GM21381 (cell line): ENCODE measurements at regions not wholly inside any gene's neighbourhood (a gene's known extent, or its start where the extent isn't known, plus 50 kb on each side); places are given as distances from the start of the nearest gene placed in this dataset.

Experiments used
- ATAC-seq: cut with Tn5 transposase; IDR thresholded peaks from one replicate; pipeline ENCODE4 v1.9.1; 2021; ENCODE audit warnings: mild to moderate bottlenecking, moderate library complexity; ENCODE audit not compliant: unreplicated experiment

DNA sequence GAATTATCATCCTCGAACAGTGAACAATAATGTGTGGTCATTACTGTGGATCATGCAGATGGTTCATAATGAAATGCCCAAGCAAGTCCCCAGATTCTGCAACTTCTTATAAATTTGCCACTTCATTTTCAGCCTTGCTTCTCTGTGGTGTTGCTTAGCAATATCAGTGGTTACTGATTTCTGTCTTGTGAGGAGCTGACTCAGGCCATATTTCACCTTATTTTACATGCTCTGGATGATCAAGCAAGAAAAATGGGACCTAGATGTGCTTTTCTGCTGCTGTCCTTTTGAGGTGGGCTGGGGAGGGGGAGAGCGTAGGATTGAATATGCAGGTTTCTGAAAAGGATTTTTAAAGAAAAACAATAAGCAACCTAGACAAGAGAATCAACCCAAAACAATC, 188.3 kb downstream of the SLC24A2 start:
- no peak for ATAC-seq

DNA sequence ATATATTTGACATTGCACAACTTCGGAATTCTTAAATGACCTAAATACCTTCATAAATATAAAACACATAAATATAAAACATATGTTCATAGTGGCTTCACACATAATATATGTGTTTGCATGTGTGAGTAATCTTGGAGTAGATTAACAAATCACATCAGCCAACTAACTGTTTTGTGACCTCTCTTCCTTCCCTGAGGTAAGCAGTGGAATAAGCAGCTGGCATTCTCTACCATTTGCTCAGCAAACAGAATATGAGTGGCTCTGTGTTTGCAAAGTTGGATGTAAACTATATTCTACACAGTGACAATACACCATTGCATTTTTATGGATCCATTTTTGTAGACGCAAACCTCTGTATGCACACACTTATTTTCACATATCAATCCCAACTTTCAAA, 189.9 kb downstream of the ACER2 start:
- no peak for ATAC-seq

DNA sequence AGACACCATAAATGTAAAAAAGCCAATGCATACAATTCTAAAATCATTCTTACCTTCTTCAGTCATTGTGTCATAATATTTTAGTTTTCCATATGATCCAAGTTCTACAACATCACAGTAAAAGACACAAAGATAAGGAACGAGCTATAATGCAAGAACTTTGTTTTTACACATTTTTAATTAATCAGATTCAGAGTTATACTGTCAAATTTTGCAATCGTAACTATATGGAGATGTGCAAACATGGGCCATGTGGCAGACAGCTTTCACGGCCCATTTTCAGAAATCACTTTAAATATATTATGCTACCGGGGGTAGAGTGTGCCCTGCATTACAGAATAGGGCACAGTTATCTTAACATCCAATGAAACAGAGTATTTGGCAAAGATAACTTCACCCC, 188.4 kb downstream of the ACER2 start:
- ATAC-seq = no peak

DNA sequence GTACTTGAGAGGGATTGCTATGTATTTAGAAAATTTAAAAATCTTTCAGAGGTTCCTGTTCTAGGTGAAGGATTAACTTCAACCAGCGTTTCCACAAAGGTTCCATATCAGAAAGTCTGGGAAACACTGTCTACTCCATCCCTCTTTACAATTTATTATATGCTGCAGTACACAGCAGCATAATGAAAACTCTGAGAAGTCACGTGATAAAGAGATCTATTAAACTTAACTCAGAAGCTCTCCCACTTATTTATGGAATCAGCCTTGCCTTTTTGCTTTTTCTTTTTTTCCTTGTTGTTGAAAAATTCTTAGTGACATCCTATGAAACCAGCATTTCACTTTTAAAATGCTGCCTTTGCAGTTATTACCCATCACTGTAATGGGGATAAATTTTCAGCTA, 186.2 kb downstream of the ACER2 start:
- no peak for ATAC-seq

DNA sequence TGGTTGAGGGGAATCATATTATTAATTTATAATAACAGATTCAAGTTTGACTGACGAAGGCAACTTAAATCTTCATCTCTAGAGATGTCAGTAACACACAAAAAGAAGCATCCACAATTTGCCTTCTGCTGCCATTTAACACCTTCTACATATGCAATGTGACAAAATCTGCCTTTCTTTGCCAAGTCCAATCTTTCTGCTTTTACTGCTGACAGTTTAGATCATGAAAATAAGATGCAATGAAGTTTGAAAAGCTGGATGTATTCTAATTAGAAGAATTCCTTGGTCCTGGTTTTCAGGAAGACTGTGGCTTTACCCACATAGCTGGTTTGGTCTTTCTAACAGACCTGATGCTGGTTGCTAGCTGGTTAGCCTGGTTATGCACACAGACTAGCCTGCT, 178.9 kb downstream of the ACER2 start:
- ATAC-seq = no peak

DNA sequence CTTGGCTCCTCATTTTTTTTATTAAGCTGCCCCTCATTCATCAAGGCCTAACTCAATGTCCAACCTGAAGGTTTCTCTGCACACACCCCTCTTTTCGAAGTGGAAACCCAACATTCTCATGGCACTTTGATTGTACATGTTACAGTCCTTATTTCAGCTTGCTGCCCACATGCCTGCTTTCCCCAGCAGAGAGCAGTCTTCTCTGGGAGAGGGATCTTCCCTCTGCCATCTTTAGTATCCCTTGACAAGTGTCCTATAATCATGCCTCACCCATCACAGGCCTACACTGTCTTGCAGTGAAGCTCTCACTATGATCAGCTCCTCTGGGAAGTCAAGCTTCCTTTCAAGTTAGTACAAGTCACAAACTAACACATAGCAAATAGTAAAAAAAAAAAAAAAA, 175.1 kb downstream of the ACER2 start:
- no peak for ATAC-seq

DNA sequence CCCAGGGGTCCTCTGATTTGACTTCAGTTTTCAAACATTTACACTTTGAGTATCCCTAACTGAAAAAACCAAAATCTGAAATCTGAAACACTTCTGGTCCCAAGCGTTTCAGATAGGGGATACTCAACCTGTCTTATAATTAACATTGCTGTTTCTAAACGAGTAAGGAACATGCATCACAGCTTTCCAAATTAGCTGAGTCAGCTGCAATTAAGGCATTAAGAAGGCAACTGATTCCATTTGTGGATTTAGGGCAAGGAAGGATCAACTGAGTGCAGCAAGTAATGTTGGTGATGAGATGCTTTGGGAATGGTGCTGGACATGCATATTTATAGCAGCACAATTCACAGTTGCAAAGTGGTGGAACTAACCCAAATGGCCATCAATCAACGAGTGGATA, 168.6 kb downstream of the ACER2 start:
- ATAC-seq = no peak

DNA sequence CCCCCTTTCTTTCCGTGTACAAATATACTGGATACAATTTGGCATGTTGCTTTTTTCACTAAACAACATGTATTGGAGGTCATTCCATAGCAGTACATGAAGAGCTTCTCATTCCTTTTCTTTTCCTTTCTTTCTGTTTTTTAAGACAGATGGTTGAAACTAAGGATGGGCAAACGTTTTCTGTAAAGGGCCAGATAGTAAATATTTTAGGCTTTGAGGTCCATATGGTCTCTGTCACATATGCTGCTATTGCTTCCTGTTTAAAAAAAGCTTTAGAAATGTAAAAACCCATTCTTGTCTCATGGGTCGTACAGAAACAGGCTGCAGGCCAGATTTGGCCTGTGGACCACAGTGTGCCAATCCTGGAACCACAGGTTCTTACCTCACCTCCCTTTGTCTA, 160.1 kb downstream of the ACER2 start:
- no peak for ATAC-seq

DNA sequence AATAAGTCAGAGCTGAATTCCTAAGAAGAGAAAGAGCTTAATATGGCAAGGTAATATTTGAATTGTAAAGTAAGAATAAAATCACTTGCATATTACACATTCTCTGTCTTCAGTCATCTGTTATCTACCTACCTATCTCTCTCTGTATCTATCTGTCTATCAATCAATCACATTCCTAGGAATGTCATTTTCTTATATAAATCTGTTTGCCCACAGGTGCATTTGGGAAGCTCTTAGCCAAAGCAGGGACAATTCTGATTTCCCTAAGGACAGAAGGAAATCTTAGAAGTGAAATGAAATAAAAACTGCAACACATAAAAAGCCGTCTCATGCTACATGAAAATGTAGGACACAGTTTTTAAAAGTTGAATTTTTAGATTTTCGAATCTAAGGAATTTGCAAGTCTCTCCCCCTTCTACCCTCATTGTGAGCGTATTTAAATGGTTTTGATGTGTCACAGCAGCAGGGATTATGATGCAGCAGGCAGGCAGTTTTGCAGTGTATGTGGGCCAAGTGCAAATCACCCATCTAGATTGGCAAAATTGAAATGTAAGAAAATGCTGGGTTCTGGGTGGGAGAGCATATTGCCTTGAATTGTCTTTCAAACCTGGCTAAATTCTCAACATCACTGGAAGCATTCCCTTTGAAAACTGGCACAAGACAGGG, 155.7 kb downstream of the ACER2 start:
- ATAC-seq = no peak

DNA sequence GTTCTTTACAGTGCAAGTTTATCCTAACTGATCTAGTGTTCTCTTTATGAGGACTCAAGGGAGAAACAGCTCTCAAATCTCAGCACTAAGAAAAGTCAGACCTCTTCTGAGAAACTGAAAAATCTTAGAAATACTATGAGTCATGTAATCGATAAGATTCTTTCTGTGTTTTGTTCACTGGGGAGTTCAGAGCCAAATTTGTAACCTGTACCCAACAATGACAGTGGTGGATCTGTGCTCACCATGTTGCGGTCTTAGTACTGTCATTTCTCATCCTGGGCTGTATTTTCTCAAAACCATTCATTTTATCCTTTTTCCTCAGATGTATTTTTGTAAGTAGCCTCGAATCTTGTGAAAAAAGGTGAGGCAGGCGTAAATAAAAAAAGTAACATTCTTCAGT, 146.4 kb downstream of the ACER2 start:
- ATAC-seq = no peak

DNA sequence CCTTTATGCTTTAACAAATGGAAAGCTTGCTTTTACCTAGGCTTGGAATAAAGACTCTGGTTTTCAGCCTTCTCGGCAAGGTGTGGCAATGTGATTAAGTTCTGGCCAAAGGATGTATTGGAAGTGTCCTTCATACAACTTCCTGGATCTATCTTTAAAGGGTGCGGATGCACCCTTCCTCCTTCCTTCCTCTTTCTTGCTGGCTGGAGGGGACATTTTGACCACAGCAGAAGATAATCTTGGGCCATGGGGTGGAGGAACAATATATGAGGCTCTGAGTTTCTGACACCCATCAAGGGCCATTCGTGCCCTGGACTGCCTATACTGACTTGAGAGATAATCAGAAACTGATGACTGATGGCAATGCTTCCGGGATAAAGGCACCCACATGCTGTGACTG, 145.7 kb downstream of the ACER2 start:
- no peak for ATAC-seq

DNA sequence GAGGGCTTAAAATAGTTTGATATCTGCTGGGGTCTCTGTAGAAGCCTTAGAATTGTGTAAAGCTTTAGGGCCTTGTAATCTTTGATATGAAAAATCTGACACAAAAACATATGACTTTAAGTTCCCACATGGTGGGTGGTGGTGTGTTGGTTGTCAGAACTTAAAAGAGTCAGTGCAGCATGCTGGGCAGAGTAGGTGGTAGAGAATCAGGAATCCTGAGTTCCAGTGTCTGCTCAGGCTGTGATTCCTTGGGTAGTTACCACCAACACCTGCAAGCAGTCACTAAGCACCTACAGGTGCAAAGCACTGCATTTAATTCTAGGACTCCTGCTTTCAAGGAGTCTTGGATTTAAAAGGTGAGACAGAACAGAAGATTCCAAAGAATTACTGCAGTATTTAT, 144.6 kb downstream of the ACER2 start:
- no peak for ATAC-seq

DNA sequence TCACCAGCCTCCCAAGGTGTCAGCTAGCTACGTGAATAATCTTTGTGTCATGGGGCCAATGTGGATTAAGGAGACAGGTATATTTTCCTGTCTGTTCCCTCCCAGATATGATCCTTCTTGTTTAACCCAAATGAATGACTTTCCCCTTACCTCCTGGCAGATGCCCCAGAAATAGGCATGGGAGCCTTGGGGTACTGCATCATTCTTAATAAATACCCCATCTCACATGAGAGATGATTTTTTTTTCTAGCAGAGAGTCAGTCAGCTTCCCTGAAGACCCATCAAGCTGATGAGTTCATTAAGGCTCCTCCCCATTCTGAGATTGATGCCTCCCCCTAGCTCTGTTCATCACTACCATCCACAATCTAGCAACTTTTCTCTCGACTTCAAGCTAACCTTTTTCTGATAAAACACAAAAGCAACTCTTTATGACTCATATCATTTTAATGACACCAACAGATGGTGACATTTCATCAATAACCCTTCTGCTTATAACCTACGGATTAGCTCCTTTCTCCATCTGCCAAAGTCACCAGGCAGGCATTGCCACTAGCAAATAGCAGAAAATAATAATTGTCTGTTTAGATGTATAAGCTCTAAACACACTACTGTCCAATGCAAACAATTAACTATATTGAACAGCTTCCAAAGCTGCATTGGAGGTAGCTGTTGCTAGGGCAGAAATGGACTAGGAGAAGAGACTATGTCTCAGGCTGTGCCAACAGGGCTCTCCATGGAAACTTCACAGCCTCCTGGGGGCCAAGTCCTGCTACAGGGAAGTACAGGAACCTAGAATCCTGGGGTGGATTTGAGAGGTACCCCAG, 143.7 kb downstream of the ACER2 start:
- no peak for ATAC-seq

DNA sequence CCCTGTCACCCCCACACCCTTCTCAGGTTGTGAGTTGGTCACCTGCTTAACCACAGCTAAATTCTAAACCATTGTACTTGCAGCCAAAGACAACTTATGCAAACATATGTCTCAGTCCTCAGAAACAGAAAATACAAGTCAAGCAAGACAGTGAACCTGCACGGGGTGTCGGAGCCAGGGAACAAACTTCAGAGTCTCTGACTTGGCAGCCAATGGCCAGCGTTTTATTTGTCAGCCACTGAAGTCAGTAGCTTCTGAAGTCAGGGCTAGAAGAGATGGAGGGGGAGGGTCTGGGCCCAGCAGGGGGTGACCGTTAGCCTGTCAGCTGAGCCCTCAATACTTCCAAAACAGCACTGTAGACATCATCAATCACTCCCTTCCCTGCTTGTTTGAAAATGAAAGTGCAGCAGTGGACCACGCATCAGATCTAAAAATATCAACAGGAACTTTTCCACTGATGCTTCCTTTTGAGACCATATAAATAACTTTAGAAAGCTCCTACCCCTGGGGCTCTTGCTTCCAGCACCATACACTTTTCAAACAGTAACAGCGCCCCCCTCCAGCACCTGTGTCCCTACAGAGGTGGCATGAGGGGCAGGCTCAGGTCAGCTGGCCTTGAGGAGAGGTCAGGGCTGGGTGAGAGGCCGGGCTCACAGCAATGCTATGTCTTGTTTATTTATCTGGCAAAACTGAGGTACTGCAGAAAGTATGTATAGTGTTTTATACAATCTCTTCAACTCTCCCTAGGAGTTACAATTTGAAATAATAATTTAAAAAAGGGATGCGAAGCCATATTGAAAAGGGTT, 142.5 kb downstream of the ACER2 start:
- ATAC-seq = peak; percentile 63

DNA sequence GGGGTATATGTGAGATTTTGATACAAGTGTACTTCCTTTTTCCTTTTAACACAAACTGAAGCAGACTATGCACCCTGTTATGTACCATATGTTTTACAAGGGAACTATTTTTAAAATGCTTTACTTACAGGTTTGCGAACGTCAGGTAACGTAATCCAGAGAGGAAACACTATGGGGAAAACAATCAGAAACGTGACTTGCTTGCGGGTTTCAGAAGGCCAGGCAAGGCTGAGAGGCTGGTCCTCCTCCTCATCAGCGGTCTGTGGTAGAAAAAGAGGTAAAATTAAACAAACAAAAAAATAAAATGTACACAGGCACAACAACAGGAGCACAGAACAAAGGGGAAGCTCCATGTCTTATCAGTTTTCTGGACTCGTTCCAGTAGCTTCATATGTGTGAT, 141.2 kb downstream of the ACER2 start:
- ATAC-seq = no peak

DNA sequence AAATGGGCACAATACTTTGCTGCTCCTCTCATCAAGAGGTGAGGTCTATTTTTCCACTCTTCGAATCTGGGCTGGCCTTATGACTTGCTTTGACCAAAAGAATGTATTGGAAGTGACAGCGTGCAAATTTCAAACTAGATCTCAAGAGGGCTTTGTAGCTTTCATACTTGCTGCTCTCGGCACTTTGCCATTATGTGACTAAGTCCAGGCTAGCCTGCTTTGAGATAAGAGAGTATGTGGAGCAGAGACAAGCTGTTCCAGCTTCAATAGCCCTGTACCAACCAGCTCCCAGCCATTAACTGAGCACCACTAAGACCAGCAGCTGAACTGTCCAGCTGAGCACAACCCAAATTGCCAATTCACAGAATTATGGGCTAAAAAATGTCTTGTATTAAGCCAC, 124.6 kb downstream of the ACER2 start:
- ATAC-seq = no peak

DNA sequence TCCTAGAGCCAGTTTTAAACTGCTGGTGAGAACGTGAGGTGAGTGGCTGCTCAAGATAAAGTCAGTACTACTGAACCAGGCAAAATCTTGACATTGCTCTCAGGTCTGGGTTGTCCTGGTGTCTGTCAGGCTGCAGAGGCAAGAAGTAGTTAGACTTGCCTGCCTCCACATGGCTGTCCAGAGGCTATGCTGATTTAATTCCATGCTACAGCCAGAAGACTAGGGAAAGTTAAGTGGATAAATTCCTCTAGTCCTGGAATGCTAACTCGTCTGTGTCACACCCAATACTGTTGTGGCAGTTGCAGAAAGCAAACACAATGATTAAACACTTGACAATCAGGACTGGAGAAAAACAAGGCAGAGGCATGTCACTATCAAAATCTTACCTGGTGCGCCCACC, 118.9 kb downstream of the ACER2 start:
- ATAC-seq = no peak

DNA sequence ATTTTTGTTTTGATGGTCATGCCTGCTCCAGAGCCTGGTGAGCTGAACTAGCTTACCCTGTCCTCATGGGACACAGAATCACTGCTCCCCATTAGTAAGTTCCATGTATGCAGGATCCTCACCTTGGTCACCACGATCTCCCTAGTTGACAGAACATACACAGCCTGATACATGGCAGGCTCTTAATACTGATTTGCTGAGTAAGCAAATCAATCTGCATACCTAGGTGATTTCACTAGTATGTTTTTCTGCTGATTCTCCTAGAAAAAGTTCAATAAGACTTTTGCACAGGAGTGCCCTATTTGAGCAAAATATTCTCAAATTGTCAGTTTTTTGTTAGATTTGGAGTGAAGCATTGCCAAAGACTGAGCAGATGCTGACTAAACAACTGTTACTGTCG, 113.7 kb downstream of the ACER2 start:
- no peak for ATAC-seq

DNA sequence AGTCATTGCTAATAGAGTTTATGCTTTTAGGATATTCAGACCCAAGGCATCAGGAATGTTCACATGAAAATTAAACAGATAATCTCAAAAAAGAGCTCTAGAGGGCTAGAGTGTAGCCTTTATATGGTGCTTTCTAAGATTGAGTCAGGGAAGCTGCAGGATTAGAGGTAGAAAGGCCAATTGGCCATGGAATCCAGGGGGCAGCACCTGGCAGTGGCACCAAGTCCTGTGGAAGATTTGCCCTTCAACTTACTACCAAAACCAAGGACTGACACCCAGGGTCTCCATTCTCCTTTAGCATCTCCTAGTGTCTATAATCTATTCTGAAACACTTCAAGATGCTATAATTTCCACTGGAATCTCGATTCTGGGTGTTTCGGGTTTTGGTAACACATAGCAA, 112.4 kb downstream of the ACER2 start:
- no peak for ATAC-seq

DNA sequence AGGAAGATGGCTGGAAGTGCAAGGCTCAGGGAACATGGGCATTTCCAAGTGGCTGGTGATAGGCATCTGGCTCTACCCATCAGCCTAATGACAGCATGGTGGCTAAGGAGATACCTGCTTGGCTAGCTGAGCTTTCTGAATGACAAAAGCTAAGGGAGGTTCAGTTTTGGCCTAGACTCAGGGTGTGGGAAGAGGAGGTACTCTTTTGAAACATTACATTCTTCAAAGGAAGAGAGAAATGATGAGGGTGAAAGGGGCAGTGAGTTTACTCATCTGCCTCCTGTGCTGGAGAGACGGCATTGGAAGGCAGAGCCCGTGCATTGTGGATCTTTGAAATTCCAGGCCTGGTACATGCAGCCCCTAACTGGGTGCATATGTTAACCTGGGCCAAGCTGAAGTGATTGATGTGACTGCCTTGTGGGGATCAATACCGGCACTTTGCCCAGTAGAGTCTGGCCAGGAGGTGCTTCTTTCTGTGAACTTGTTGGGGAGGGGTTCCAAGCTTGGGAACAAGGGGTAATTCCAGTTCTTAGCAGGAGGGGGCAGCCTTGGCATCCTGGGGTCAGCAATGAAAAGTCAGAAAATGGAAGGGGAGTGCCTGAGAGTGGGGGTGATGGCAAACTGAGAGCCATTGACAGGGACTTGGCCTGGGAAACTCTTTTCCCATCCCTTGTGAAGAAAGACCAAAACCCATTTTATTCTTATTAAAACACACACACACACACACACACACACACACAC, 108.6 kb downstream of the ACER2 start:
- no peak for ATAC-seq

DNA sequence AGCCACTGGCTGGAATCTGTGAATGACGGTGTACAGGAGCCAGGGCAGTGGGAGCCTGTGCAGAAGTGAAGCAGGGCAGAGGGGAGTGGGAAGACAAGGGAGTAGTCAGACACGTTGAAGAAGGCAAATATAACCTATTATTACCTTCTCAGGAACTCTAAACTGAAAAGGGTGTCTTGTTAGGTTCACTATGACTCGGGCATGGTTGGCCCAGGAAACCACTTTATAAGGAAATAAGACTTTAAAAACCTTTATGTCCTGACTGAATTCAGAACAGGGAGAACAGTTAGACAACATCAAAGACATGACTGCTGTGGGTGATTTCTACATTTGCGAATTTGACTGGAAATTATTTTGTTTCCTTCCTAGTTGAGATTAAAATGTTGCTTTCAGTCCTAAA, 107.5 kb downstream of the ACER2 start:
- ATAC-seq = no peak
